ENCODE measurements at regions not wholly inside any gene's neighbourhood (a gene's known extent, or its start where the extent isn't known, plus 50 kb on each side); places are given as distances from the start of the nearest gene placed in this dataset.
"Not testable (repeated sequence)": the region's sequence is repeated elsewhere in the genome, so short reads cannot be mapped to it uniquely, and the experiment has no call there.

- DNase-seq = no peak
- peaks cover 4% of the 10 kb centered on the region; the same call in 1 of the 2 replicates for H3K9me3 Mint-ChIP-seq
- no peak overlapping the region for H3K4me3 Mint-ChIP-seq
- H3K27ac Mint-ChIP-seq = no peak overlapping the region
- no peaks in the 10 kb centered on the region for H3K27me3 Mint-ChIP-seq (ENCODE audit: insufficient read depth)
- no peaks in the 10 kb centered on the region for H3K36me3 Mint-ChIP-seq (ENCODE audit: low read depth)
- no peak for TF ChIP-seq CTCF (IDR thresholded peaks at IDR 0.05)
- no peaks in the 10 kb centered on the region for H3K4me1 Mint-ChIP-seq (ENCODE audit: low read depth)
Measured at GRCh38 chr2:161488879-161489278, 72.8 kb downstream of the TBR1 start.

GRCh38 chr2:161500892-161501610 is 85.0 kb downstream of the TBR1 start:
- not testable (repeated sequence) for H3K27me3 Mint-ChIP-seq (ENCODE audit: insufficient read depth); DNase-seq; H3K9me3 Mint-ChIP-seq; H3K36me3 Mint-ChIP-seq (ENCODE audit: low read depth); H3K27ac Mint-ChIP-seq; H3K4me1 Mint-ChIP-seq (ENCODE audit: low read depth)
- peak overlapping the region; percentile 80 for H3K4me3 Mint-ChIP-seq

GRCh38 chr2:161502279-161502678 is 86.2 kb downstream of the TBR1 start:
- not testable (repeated sequence) for DNase-seq; H3K4me1 Mint-ChIP-seq (ENCODE audit: low read depth); H3K4me3 Mint-ChIP-seq; H3K36me3 Mint-ChIP-seq (ENCODE audit: low read depth); H3K27me3 Mint-ChIP-seq (ENCODE audit: insufficient read depth); H3K27ac Mint-ChIP-seq; H3K9me3 Mint-ChIP-seq

GRCh38 chr2:161504628-161505289 is 88.7 kb downstream of the TBR1 start:
- H3K9me3 Mint-ChIP-seq = peaks cover 13% of the 10 kb centered on the region
- not testable (repeated sequence) for H3K36me3 Mint-ChIP-seq (ENCODE audit: low read depth); H3K4me3 Mint-ChIP-seq; H3K4me1 Mint-ChIP-seq (ENCODE audit: low read depth); H3K27ac Mint-ChIP-seq; DNase-seq; H3K27me3 Mint-ChIP-seq (ENCODE audit: insufficient read depth)

- H3K4me3 Mint-ChIP-seq; DNase-seq; H3K27ac Mint-ChIP-seq; H3K27me3 Mint-ChIP-seq (ENCODE audit: insufficient read depth); H3K36me3 Mint-ChIP-seq (ENCODE audit: low read depth); H3K4me1 Mint-ChIP-seq (ENCODE audit: low read depth): not testable (repeated sequence)
- H3K9me3 Mint-ChIP-seq = peaks cover 13% of the 10 kb centered on the region
Measured at GRCh38 chr2:161505466-161505865, 89.4 kb downstream of the TBR1 start.

- not testable (repeated sequence) for H3K27me3 Mint-ChIP-seq (ENCODE audit: insufficient read depth); H3K36me3 Mint-ChIP-seq (ENCODE audit: low read depth); H3K4me1 Mint-ChIP-seq (ENCODE audit: low read depth); DNase-seq; H3K4me3 Mint-ChIP-seq; H3K27ac Mint-ChIP-seq
- peaks cover 13% of the 10 kb centered on the region for H3K9me3 Mint-ChIP-seq
Measured at GRCh38 chr2:161513295-161514032, 97.4 kb downstream of the TBR1 start.

- Mint-ChIP-seq H3K9me3 (peaks cover 13% of the 10 kb centered on the region), H3K4me1 (ENCODE audit: low read depth) (no peaks in the 10 kb centered on the region), H3K4me3 (no peak overlapping the region), H3K27ac (no peak overlapping the region), H3K36me3 (ENCODE audit: low read depth) (peaks cover 5% of the 10 kb centered on the region; the same call in 1 of the 2 replicates), H3K27me3 (ENCODE audit: insufficient read depth) (no peaks in the 10 kb centered on the region)
- TF ChIP-seq CTCF (IDR thresholded peaks at IDR 0.05) = no peak
- no peak for DNase-seq
Measured at GRCh38 chr2:161522796-161523195, 101.4 kb upstream of the SLC4A10 start.

GRCh38 chr2:161533218-161533617 is 91.0 kb upstream of the SLC4A10 start:
- H3K4me1 Mint-ChIP-seq (ENCODE audit: low read depth) = no peaks in the 10 kb centered on the region
- H3K4me3 Mint-ChIP-seq = no peak overlapping the region
- no peak for TF ChIP-seq CTCF (IDR thresholded peaks at IDR 0.05)
- no peak overlapping the region for H3K27ac Mint-ChIP-seq
- no peaks in the 10 kb centered on the region for H3K36me3 Mint-ChIP-seq (ENCODE audit: low read depth)
- no peaks in the 10 kb centered on the region; the same call in 1 of the 2 replicates for H3K27me3 Mint-ChIP-seq (ENCODE audit: insufficient read depth)
- H3K9me3 Mint-ChIP-seq = peaks cover 10% of the 10 kb centered on the region; the same call in 1 of the 2 replicates
- DNase-seq = no peak

Measured in HFFc6 (cell line).